ENCODE measurements at regions not wholly inside any gene's neighbourhood (a gene's known extent, or its start where the extent isn't known, plus 50 kb on each side); places are given as distances from the start of the nearest gene placed in this dataset.

- TF ChIP-seq CTCF (IDR thresholded peaks at IDR 0.05): no peak
- TF ChIP-seq EP300 (IDR thresholded peaks at IDR 0.05): no peak
- TF ChIP-seq POLR2A (IDR thresholded peaks at IDR 0.05): no peak
- H3K27ac ChIP-seq: no peak overlapping the region
- WGBS, 2 donors: 77 to 81% methylated on average over 2 of the region's 2 CpGs
- H3K9me3 ChIP-seq: peaks cover 0 to 13% (median 0%) of the 10 kb centered on the region in 4 donors
- H3K4me3 ChIP-seq: no peak overlapping the region
- no peak for DNase-seq (ENCODE audit: low spot score in 2 of 2)
- peaks cover 0 to 6% (median 0%) of the 10 kb centered on the region in 4 donors for H3K4me1 ChIP-seq
- no peaks in the 10 kb centered on the region for H3K36me3 ChIP-seq
- no peaks in the 10 kb centered on the region for H3K27me3 ChIP-seq
These were observed 92.8 kb upstream of the PPP2R5A start for GRCh38 chr1:212192261-212192998.

GRCh38 chr1:212196355-212196754 lies 88.9 kb upstream of the PPP2R5A start:
- DNase-seq (ENCODE audit: low spot score in 2 of 2): no peak
- no peaks in the 10 kb centered on the region for H3K36me3 ChIP-seq
- no peaks in the 10 kb centered on the region for H3K27me3 ChIP-seq
- H3K4me1 ChIP-seq: no peaks in the 10 kb centered on the region
- no peak overlapping the region for H3K4me3 ChIP-seq
- 93 to 98% methylated on average over 3 of the region's 3 CpGs for WGBS, 2 donors
- H3K27ac ChIP-seq: no peak overlapping the region
- H3K9me3 ChIP-seq: peaks cover 0 to 17% (median 0%) of the 10 kb centered on the region in 4 donors
- TF ChIP-seq EP300 (IDR thresholded peaks at IDR 0.05): no peak
- TF ChIP-seq CTCF (IDR thresholded peaks at IDR 0.05): no peak
- no peak for TF ChIP-seq POLR2A (IDR thresholded peaks at IDR 0.05)

- H3K27ac ChIP-seq: no peak overlapping the region
- no peak for DNase-seq (ENCODE audit: low spot score in 2 of 2)
- H3K9me3 ChIP-seq: peaks cover 0 to 4% (median 0%) of the 10 kb centered on the region in 4 donors
- H3K36me3 ChIP-seq: no peaks in the 10 kb centered on the region
- no peaks in the 10 kb centered on the region for H3K4me1 ChIP-seq
- no peaks in the 10 kb centered on the region for H3K27me3 ChIP-seq
- TF ChIP-seq EP300 (IDR thresholded peaks at IDR 0.05) (no peak), POLR2A (IDR thresholded peaks at IDR 0.05) (no peak), CTCF (IDR thresholded peaks at IDR 0.05) (no peak)
- WGBS, 2 donors: 74 to 82% methylated on average over 3 of the region's 3 CpGs
- no peak overlapping the region for H3K4me3 ChIP-seq
These were observed 83.7 kb upstream of the PPP2R5A start for GRCh38 chr1:212201461-212201860.

GRCh38 chr1:212203630-212204029 lies 81.6 kb upstream of the PPP2R5A start:
- no peaks in the 10 kb centered on the region for H3K36me3 ChIP-seq
- H3K4me1 ChIP-seq: no peaks in the 10 kb centered on the region
- H3K4me3 ChIP-seq: no peak overlapping the region
- no peak for DNase-seq (ENCODE audit: low spot score in 2 of 2)
- no peak for TF ChIP-seq CTCF (IDR thresholded peaks at IDR 0.05)
- no peak for TF ChIP-seq POLR2A (IDR thresholded peaks at IDR 0.05)
- H3K9me3 ChIP-seq: peaks cover 0 to 4% (median 0%) of the 10 kb centered on the region in 4 donors
- WGBS, 2 donors: 63 to 71% methylated on average over 3 of the region's 3 CpGs
- H3K27me3 ChIP-seq: no peaks in the 10 kb centered on the region
- H3K27ac ChIP-seq: no peak overlapping the region

- no peaks in the 10 kb centered on the region for H3K4me1 ChIP-seq
These were observed 80.2 kb upstream of the PPP2R5A start for GRCh38 chr1:212205006-212205405.

More at GRCh38 chr1:212205006-212205405, 80.2 kb upstream of the PPP2R5A start:
- 100% methylated on average over 1 of the region's 1 CpG for WGBS, 2 donors
- H3K9me3 ChIP-seq: peaks cover 0 to 4% (median 0%) of the 10 kb centered on the region in 4 donors
- H3K27ac ChIP-seq: no peak overlapping the region
- no peak overlapping the region for H3K4me3 ChIP-seq
- H3K27me3 ChIP-seq: no peaks in the 10 kb centered on the region
- TF ChIP-seq POLR2A (IDR thresholded peaks at IDR 0.05) (no peak), CTCF (IDR thresholded peaks at IDR 0.05) (no peak), EP300 (IDR thresholded peaks at IDR 0.05) (no peak)
- no peak for DNase-seq (ENCODE audit: low spot score in 2 of 2)
- H3K36me3 ChIP-seq: no peaks in the 10 kb centered on the region
